Gastrocnemius medialis (tissue), 4 donors: ENCODE measurements at regions not wholly inside any gene's neighbourhood (a gene's known extent, or its start where the extent isn't known, plus 50 kb on each side); places are given as distances from the start of the nearest gene placed in this dataset.

Experiments
- POLR2A ChIP-seq, 2 donors: fragments of 450-650 bp; IDR thresholded peaks; one replicate each; pipeline ENCODE4 v1.6.1; 2017; ENCODE audit warnings: antibody characterized with exemption in 2 of 2, mild to moderate bottlenecking in 2 of 2, moderate library complexity in 2 of 2
- TF ChIP-seq, protein P1 (sequence below), 5 experiments: fragments of 450-650 bp in 3 of 5; fragments of 200-600 bp in 2 of 5; sonication (generic) in 2 of 5; IDR thresholded peaks in 4 of 5; conservative IDR thresholded peaks in 1 of 5; 1 replicate in 4 of 5; 2 replicates in 1 of 5; pipeline ENCODE4 v1.5.1; 2016 to 2019; ENCODE audit warnings: antibody characterized with exemption in 5 of 5, mild to moderate bottlenecking in 3 of 5, moderate library complexity in 3 of 5

DNA sequence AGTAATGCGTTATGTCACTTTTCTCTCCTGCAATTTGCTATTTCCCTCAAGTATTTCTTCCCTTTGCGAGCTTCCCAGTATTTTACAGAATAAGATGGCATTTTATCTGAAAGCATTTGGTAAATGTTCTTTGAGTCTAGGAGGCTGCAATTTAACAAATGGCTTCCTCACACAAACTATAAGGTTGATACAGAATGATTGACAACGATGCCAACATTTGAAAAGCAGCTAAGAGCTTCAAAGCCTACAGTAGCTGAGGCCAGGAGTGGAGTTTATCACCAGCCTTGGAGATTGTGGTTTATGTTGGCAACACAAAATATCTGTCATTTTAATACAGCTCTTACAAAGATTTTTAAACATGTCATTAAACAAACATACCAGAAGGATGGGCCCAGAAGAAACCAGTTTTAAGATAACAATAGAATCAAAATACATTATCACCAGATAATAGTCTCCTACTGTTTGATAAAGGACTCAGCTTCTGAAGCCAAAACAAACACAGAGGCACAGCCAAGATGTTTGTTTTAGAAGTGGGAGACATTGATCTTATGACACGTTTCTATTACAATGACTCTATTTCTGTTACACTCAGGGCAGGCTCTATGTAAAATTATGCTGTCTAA is 711.4 kb upstream of the ACVR2A start:
- no peak for TF ChIP-seq POLR2A (IDR thresholded peaks at IDR 0.05)
- TF ChIP-seq, protein P1, sequence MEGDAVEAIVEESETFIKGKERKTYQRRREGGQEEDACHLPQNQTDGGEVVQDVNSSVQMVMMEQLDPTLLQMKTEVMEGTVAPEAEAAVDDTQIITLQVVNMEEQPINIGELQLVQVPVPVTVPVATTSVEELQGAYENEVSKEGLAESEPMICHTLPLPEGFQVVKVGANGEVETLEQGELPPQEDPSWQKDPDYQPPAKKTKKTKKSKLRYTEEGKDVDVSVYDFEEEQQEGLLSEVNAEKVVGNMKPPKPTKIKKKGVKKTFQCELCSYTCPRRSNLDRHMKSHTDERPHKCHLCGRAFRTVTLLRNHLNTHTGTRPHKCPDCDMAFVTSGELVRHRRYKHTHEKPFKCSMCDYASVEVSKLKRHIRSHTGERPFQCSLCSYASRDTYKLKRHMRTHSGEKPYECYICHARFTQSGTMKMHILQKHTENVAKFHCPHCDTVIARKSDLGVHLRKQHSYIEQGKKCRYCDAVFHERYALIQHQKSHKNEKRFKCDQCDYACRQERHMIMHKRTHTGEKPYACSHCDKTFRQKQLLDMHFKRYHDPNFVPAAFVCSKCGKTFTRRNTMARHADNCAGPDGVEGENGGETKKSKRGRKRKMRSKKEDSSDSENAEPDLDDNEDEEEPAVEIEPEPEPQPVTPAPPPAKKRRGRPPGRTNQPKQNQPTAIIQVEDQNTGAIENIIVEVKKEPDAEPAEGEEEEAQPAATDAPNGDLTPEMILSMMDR (IDR thresholded peaks at IDR 0.05 in 4 of 5, conservative IDR thresholded peaks at IDR 0.05 in 1 of 5): no peak
